ENCODE measurements at regions not wholly inside any gene's neighbourhood (a gene's known extent, or its start where the extent isn't known, plus 50 kb on each side); places are given as distances from the start of the nearest gene placed in this dataset.
"Not testable (repeated sequence)": the region's sequence is repeated elsewhere in the genome, so short reads cannot be mapped to it uniquely, and the experiment has no call there.

DNA sequence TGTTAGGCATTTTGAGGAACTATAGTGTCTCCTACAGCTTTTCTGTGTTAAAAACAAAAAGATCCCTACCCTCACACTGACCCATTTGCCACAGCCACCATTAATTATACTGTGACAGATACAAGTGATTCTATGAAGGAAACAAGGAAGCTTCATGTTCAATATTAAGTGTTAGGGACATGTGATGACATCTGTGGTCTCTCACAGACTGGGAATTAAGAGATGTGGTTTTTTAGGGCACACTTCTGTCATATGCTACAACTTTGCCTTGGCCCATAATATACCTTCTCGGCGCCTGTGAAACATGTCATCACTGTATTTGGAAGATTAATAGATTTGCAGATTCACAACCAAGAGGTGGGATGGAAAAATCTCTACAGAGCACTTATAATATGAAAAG is 102.9 kb upstream of the TCF21 start:
- Histone ChIP-seq H3K36me3 (ENCODE audit: control insufficient read depth in 4 of 4, insufficient read depth in 4 of 4, low read length in 4 of 4) (no peaks in the 10 kb centered on the region), H3K4me3 (no peak overlapping the region), H3K9me3 (ENCODE audit: control insufficient read depth in 4 of 4, insufficient read depth in 3 of 4, low read length in 3 of 4) (no peaks in the 10 kb centered on the region), H3K27ac (ENCODE audit: low read depth in 1 of 2, low read length in 1 of 2) (no peak overlapping the region), H3K27me3 (ENCODE audit: control insufficient read depth in 3 of 3, insufficient read depth in 3 of 3, low read length in 2 of 3) (peaks cover 0 to 6% (median 0%) of the 10 kb centered on the region in 3 donors), H3K9ac (ENCODE audit: insufficient read depth in 1 of 2, low read length in 2 of 2) (no peak overlapping the region), H3K4me1 (ENCODE audit: control insufficient read depth in 5 of 5, insufficient read depth in 5 of 5, low read length in 5 of 5) (no peaks in the 10 kb centered on the region)
- ATAC-seq (ENCODE audit: insufficient read depth, low FRiP score) (no peak), DNase-seq (no peak)
- WGBS, 2 donors: 84 to 95% methylated on average over 2 of the region's 2 CpGs
- TF ChIP-seq, protein P1, sequence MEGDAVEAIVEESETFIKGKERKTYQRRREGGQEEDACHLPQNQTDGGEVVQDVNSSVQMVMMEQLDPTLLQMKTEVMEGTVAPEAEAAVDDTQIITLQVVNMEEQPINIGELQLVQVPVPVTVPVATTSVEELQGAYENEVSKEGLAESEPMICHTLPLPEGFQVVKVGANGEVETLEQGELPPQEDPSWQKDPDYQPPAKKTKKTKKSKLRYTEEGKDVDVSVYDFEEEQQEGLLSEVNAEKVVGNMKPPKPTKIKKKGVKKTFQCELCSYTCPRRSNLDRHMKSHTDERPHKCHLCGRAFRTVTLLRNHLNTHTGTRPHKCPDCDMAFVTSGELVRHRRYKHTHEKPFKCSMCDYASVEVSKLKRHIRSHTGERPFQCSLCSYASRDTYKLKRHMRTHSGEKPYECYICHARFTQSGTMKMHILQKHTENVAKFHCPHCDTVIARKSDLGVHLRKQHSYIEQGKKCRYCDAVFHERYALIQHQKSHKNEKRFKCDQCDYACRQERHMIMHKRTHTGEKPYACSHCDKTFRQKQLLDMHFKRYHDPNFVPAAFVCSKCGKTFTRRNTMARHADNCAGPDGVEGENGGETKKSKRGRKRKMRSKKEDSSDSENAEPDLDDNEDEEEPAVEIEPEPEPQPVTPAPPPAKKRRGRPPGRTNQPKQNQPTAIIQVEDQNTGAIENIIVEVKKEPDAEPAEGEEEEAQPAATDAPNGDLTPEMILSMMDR (IDR thresholded peaks at IDR 0.05; ENCODE audit: control extremely low read depth, extremely low read depth): no peak

DNA sequence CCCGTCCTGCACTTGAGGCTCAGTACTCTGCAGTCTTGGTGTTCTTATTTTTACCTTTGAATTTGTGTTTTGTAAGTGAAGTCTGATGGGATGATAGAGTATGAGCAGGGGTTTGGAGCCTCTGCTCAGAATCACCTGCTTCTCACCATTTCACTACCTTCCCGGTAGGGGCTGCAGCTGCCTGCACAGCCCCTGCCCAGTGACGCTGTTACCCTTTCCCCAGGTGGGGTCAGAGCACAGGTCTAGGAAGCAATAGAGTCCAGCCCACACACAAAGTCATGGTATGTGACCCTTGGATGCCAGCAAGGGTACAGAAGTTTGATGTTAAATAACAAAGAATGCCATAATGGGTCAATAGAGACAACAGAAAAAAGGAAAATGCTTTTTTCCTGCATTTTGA is 101.8 kb upstream of the TCF21 start:
- DNase-seq (no peak), ATAC-seq (ENCODE audit: insufficient read depth, low FRiP score) (no peak)
- TF ChIP-seq, protein P1 (IDR thresholded peaks at IDR 0.05; ENCODE audit: control extremely low read depth, extremely low read depth): no peak
- H3K27me3 ChIP-seq (ENCODE audit: control insufficient read depth in 3 of 3, insufficient read depth in 3 of 3, low read length in 2 of 3): peaks cover 0 to 6% (median 0%) of the 10 kb centered on the region in 3 donors
- no peak overlapping the region for H3K4me3 ChIP-seq
- no peak overlapping the region for H3K9ac ChIP-seq (ENCODE audit: insufficient read depth in 1 of 2, low read length in 2 of 2)
- H3K9me3 ChIP-seq (ENCODE audit: control insufficient read depth in 4 of 4, insufficient read depth in 3 of 4, low read length in 3 of 4): no peaks in the 10 kb centered on the region
- no peak overlapping the region for H3K27ac ChIP-seq (ENCODE audit: low read depth in 1 of 2, low read length in 1 of 2)
- WGBS, 2 donors: 70 to 82% methylated on average over 3 of the region's 3 CpGs
- no peaks in the 10 kb centered on the region for H3K4me1 ChIP-seq (ENCODE audit: control insufficient read depth in 5 of 5, insufficient read depth in 5 of 5, low read length in 5 of 5)
- no peaks in the 10 kb centered on the region for H3K36me3 ChIP-seq (ENCODE audit: control insufficient read depth in 4 of 4, insufficient read depth in 4 of 4, low read length in 4 of 4)

DNA sequence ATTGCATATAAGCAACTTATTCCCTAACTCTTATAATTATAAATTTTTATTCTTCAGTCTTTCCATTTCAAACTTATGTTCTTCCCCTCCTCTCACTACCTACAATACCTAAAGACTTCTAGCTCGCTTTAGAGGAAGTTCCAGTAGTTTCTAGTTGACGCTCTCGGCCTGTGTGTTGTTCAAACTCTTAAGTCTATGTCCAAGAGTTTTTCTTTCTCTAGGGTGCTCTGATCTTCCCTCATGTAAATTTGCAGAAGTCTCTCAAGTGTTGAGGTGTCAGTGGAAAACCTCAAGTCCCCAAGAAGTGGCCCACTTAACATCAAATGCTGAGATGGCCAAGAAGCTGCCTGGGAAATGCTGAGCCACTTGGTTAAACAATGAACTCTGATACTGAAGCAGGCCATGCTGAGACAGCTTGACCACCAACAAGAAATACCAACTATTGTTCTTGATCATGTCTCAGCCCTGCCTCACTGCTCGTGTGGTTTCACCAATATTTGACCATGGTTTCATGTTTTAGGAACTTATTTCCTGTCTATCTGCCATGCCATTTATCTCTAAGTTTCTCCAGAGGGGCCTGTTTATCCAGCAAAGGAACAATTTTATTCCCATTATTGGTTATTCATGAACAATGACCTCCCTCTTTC is 100.9 kb upstream of the TCF21 start:
- Histone ChIP-seq H3K27me3 (ENCODE audit: control insufficient read depth in 3 of 3, insufficient read depth in 3 of 3, low read length in 2 of 3) (peaks cover 0 to 6% (median 0%) of the 10 kb centered on the region in 3 donors), H3K4me3 (no peak overlapping the region), H3K36me3 (ENCODE audit: control insufficient read depth in 4 of 4, insufficient read depth in 4 of 4, low read length in 4 of 4) (no peaks in the 10 kb centered on the region), H3K27ac (ENCODE audit: low read depth in 1 of 2, low read length in 1 of 2) (no peak overlapping the region), H3K9me3 (ENCODE audit: control insufficient read depth in 4 of 4, insufficient read depth in 3 of 4, low read length in 3 of 4) (no peaks in the 10 kb centered on the region), H3K4me1 (ENCODE audit: control insufficient read depth in 5 of 5, insufficient read depth in 5 of 5, low read length in 5 of 5) (no peaks in the 10 kb centered on the region), H3K9ac (ENCODE audit: insufficient read depth in 1 of 2, low read length in 2 of 2) (no peak overlapping the region)
- ATAC-seq (ENCODE audit: insufficient read depth, low FRiP score): no peak
- no peak for DNase-seq
- TF ChIP-seq, protein P1 (IDR thresholded peaks at IDR 0.05; ENCODE audit: control extremely low read depth, extremely low read depth): no peak
- WGBS, 2 donors: 59 to 79% methylated on average over 4 of the region's 4 CpGs

GRCh38 chr6:133788556-133788955 is 100.4 kb upstream of the TCF21 start:
- 60 to 65% methylated on average over 3 of the region's 3 CpGs for WGBS, 2 donors
- DNase-seq: no peak
- ATAC-seq (ENCODE audit: insufficient read depth, low FRiP score): no peak
- H3K9me3 ChIP-seq (ENCODE audit: control insufficient read depth in 4 of 4, insufficient read depth in 3 of 4, low read length in 3 of 4): no peaks in the 10 kb centered on the region
- TF ChIP-seq, protein P1 (IDR thresholded peaks at IDR 0.05; ENCODE audit: control extremely low read depth, extremely low read depth): no peak
- no peak overlapping the region for H3K9ac ChIP-seq (ENCODE audit: insufficient read depth in 1 of 2, low read length in 2 of 2)
- H3K27ac ChIP-seq (ENCODE audit: low read depth in 1 of 2, low read length in 1 of 2): no peak overlapping the region
- H3K27me3 ChIP-seq (ENCODE audit: control insufficient read depth in 3 of 3, insufficient read depth in 3 of 3, low read length in 2 of 3): peaks cover 0 to 6% (median 0%) of the 10 kb centered on the region in 3 donors
- H3K4me1 ChIP-seq (ENCODE audit: control insufficient read depth in 5 of 5, insufficient read depth in 5 of 5, low read length in 5 of 5): no peaks in the 10 kb centered on the region
- no peak overlapping the region for H3K4me3 ChIP-seq
- no peaks in the 10 kb centered on the region for H3K36me3 ChIP-seq (ENCODE audit: control insufficient read depth in 4 of 4, insufficient read depth in 4 of 4, low read length in 4 of 4)

DNA sequence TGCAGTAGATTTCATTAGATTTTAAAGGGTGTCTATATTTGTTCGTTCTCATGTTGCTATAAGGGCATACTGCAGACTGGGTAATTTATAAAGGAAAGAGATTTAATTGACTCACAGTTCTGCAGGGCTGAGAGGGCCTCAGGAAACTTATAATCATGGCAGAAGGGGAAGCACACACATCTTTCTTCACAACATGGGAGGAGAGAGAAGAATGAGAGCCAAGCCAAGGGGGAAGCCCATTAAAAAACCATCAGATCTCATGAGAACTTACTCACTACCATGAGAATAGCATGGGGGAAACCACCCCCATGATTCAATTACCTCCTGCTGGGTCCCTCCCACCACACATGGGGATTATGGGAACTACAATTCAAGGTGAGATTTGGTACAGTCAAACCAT is 99.5 kb upstream of the TCF21 start:
- H3K4me3 ChIP-seq; H3K27ac ChIP-seq (ENCODE audit: low read depth in 1 of 2, low read length in 1 of 2); DNase-seq; H3K36me3 ChIP-seq (ENCODE audit: control insufficient read depth in 4 of 4, insufficient read depth in 4 of 4, low read length in 4 of 4); H3K9ac ChIP-seq (ENCODE audit: insufficient read depth in 1 of 2, low read length in 2 of 2); ATAC-seq (ENCODE audit: insufficient read depth, low FRiP score); H3K4me1 ChIP-seq (ENCODE audit: control insufficient read depth in 5 of 5, insufficient read depth in 5 of 5, low read length in 5 of 5); H3K27me3 ChIP-seq (ENCODE audit: control insufficient read depth in 3 of 3, insufficient read depth in 3 of 3, low read length in 2 of 3); H3K9me3 ChIP-seq (ENCODE audit: control insufficient read depth in 4 of 4, insufficient read depth in 3 of 4, low read length in 3 of 4): not testable (repeated sequence)
- WGBS, 2 donors: 84 to 92% methylated on average over 1 of the region's 1 CpG

Measured in lung (tissue), 11 donors.